GM19328 (cell line): ENCODE measurements at regions not wholly inside any gene's neighbourhood (a gene's known extent, or its start where the extent isn't known, plus 50 kb on each side); places are given as distances from the start of the nearest gene placed in this dataset.
"Not testable (repeated sequence)": the region's sequence is repeated elsewhere in the genome, so short reads cannot be mapped to it uniquely, and the experiment has no call there.

Source experiments
- ATAC-seq: cut with Tn5 transposase; IDR thresholded peaks from one replicate; pipeline ENCODE4 v1.9.1; 2021; ENCODE audit warnings: mild to moderate bottlenecking, moderate library complexity; ENCODE audit not compliant: unreplicated experiment

DNA sequence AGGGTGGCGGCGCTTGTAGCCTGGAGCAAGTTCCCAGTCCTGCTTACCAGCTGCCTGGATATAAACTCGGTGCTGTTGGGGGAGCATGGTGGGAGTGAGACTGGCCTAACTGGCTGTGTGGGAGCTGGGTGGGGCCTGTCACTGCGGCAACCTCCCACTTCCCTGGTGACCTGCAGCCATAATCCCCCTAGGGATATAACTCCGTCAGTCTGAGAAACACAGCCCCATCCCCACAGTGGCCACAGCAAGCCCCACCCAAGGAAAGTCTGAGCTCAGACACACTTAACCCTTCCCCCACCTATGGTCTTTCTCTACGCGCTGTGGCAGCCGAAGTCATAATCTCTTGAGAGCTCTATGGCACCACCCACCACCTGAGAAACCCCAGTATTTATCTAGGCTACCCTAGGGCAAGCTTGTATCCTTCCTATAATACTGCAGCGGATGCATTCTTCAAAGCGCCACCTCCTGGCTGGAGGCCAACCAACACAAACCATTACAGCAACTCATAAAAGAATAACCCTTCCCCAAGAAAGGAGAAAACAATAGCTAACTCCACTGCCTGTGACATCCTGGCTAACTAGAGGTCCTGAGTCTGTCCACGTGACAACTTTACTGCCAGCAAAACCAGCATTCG lies 57.4 kb downstream of the ZNF648 start:
- no peak for ATAC-seq

- no peak for ATAC-seq
These were observed 58.3 kb downstream of the ZNF648 start for GRCh38 chr1:182003025-182003725.

- ATAC-seq, result no peak
These were observed 58.9 kb downstream of the ZNF648 start for GRCh38 chr1:182002570-182002969.

DNA sequence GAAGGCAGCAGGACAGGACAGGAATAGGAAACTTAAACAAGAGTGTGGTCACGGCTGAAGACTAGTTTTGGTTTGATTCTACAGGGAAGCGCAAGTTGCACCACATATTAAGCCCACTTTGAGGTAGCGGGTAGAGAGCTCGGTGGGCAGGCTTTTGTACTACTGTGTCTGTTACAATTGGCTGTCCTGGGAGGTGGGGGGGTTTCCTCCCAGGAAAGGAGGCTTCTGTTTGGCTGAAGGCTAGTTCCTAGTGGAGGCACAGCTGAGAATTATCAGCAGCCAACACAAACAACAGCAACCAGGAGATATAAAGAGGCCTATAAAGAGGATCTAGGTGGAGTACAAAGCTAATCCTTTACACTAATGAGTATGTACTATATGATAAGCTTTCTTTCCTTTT lies 62.7 kb downstream of the ZNF648 start:
- ATAC-seq, result no peak

GRCh38 chr1:181992072-181992471 lies 69.4 kb downstream of the ZNF648 start:
- ATAC-seq, result no peak

DNA sequence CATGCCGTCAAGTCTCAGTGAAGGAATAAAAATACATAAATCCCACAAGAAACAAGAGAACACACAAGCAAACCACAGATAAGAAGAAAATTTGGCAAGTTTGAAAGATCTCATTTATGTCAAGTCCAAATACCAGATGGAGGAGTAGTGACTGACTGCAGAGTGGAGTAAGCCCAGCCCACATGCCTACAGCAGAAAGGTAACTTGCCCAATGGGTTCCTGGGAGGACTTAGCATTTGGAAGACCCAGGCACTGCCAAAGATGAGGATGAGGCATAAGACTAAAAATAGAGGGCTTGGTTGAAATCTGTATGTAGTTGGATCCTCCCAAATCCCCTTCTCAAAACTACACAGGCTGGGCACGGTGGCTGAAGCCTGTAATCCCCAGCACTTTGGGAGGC lies 70.8 kb downstream of the ZNF648 start:
- no peak for ATAC-seq

- ATAC-seq, result no peak
These were observed 72.1 kb downstream of the ZNF648 start for GRCh38 chr1:181989261-181989920.

- ATAC-seq, result no peak
These were observed 73.5 kb downstream of the ZNF648 start for GRCh38 chr1:181987996-181988395.

GRCh38 chr1:181987334-181987895 lies 74.1 kb downstream of the ZNF648 start:
- ATAC-seq, result no peak

- ATAC-seq, result no peak
These were observed 74.6 kb downstream of the ZNF648 start for GRCh38 chr1:181986907-181987305.

DNA sequence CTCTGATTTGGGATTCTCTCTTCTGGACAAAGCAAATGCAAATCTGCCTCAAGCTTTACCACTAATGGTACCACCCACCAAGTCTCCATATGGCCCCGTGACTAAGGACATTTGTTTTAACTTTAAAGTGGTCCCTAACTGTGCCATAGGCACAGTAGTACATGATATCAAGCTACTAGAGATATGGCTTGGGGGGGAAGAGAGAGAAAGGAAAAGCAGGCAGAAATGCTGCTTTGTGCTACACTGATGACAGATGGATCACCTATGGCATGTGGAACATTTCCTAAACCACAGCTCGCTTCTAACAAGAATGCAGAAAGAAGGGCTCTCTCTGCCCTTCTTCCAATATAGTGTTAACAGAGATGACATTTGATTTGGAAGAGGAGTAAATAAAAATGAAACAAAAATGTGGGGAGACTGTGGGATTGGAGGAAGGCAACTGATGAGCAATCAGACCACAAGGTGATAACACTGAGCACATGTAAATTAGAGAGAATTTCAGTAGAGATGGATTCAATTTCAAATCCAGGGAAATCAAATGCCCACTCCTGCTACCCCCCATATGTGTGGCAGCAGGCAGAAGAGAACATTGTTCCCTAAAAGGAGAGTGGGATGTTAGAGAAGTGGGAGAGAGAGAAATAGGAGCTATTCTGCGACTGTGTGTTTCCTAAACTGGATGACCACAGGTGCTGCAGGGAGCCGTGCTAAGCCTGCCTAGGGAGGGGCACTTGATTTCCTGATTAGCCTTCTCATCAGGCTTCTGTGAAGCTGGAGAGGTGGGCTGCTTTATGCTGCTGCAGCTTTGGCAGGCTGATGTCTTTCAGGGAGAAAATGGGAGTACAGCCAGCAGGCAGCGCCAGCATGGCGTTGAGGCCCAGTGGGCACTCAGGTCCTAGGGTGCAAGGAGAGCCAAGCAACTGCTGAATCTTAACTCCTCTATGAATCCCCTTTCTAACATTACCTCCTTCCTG lies 75.3 kb downstream of the ZNF648 start:
- ATAC-seq, result no peak

DNA sequence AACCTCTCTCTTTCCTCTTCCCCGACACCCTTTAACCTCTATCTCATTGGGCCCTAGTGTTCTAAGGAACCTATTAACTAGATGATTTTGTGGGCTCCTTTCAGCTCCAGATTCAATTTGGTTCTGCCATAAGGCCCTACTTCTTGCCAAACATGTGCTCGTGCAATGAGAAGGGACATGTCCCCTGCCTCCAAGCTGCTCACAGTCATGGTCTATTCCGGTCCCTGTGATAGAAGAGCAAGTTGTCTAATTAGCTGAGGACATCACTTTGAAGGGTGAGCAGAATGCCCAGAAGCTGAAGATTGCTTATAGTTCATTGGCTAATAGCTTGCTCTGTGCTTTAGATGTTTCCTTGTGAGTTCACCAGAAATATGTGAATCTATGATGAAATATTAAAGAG lies 76.2 kb downstream of the ZNF648 start:
- no peak for ATAC-seq

GRCh38 chr1:181984006-181984405 lies 77.5 kb downstream of the ZNF648 start:
- no peak for ATAC-seq

DNA sequence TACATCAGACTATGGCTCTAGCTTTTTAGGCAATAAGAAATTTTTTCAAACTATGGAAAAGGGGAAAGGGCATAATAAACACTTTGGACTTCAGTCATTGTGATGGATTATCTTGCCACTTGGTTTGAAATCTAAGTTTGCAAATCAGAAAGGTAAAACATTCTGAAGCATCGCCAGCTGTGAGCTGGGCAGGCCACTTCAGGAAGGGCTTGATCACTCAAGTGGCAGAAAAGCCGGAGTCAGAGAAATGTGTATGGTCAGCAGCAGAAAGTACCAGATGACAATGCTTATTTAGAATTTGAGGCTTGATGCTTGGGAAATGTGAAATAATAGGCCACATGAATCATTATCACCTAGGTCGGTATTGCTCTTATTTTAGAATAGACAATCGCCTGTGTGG lies 79.7 kb downstream of the ZNF648 start:
- ATAC-seq, result no peak

GRCh38 chr1:181972256-181972655 lies 89.3 kb downstream of the ZNF648 start:
- no peak for ATAC-seq

DNA sequence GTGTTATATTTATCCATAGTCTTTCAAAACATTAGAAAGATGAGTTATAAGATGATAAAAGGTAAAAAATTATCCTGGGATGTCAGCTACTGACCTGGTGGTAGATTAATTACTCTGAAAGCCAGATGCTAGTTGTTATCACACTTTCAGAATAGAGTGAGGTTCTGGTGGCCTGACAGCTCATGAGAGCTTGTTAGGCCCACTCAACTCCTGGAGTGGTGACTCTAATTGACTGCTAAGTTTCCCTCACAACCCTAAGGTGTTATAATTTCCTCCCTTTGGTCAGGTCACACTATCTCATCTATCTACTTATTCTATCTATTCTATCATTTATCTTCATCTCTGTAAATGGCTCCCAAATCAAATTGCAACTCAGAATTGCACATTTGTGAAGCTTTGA lies 90.1 kb downstream of the ZNF648 start:
- no peak for ATAC-seq

- no peak for ATAC-seq
These were observed 91.6 kb downstream of the ZNF648 start for GRCh38 chr1:181969902-181970301.

DNA sequence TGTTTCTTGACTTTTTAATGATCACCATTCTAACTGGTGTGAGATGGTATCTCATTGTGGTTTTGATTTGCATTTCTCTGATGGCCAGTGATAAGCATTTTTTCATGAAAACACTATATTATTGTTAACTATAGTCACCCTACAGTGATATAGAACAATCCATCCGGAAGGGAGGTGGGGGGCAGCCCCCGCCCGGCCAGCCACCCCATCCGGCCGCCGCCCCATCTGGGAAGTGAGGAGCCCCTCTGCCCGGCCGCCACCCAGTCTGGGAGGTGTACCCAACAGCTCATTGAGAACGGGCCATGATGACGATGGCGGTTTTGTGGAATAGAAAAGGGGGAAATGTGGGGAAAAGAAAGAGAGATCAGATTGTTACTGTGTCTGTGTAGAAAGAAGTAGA lies 106.8 kb downstream of the ZNF648 start:
- not testable (repeated sequence) for ATAC-seq

GRCh38 chr1:181954178-181954577 lies 107.3 kb downstream of the ZNF648 start:
- ATAC-seq, result not testable (repeated sequence)

GRCh38 chr1:181953596-181953995 lies 107.9 kb downstream of the ZNF648 start:
- no peak for ATAC-seq

DNA sequence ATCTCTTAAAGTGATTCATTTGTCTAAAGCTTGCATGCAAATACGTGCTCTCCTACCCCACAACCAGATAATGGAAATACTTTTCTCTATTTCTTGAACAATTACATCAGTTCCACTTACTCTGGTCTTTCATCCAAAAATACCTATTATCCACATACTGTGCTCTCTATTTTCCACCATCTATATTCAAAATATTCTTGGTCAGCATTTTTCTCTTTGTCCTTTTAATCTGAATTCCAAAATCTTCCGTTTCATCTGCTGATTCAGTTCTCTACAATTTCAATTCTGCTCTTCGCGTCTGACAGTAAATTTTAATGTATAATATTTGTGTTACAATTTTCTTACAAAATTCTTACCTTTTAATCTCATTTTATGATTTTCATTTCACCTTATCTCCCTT lies 110.3 kb downstream of the ZNF648 start:
- ATAC-seq, result no peak
